GM12873 (cell line): ENCODE measurements at regions not wholly inside any gene's neighbourhood (a gene's known extent, or its start where the extent isn't known, plus 50 kb on each side); places are given as distances from the start of the nearest gene placed in this dataset.

Experiments used
- CTCF ChIP-seq: IDR thresholded peaks from 2 replicates; pipeline ENCODE4 v1.5.1; 2012; ENCODE audit warnings: low read depth, mild to moderate bottlenecking, moderate library complexity, low read length, control low read depth; ENCODE audit not compliant: insufficient read depth; ENCODE audit errors: missing control alignments

- no peak for TF ChIP-seq CTCF
Measured at GRCh38 chr2:160842286-160842685, 317.9 kb upstream of the TANK start.

GRCh38 chr2:160859096-160859495, 301.1 kb upstream of the TANK start:
- no peak for TF ChIP-seq CTCF

- no peak for TF ChIP-seq CTCF
Measured at GRCh38 chr2:160862226-160862625, 298.0 kb upstream of the TANK start.

GRCh38 chr2:160868891-160869290, 291.3 kb upstream of the TANK start:
- TF ChIP-seq CTCF, result no peak

- no peak for TF ChIP-seq CTCF
Measured at GRCh38 chr2:160869411-160869810, 290.8 kb upstream of the TANK start.

GRCh38 chr2:160870729-160871465, 289.3 kb upstream of the TANK start:
- no peak for TF ChIP-seq CTCF

- no peak for TF ChIP-seq CTCF
Measured at GRCh38 chr2:160871953-160872352, 288.3 kb upstream of the TANK start.

- no peak for TF ChIP-seq CTCF
Measured at GRCh38 chr2:160876029-160876428, 284.2 kb upstream of the TANK start.
